ENCODE measurements at regions not wholly inside any gene's neighbourhood (a gene's known extent, or its start where the extent isn't known, plus 50 kb on each side); places are given as distances from the start of the nearest gene placed in this dataset.

DNA sequence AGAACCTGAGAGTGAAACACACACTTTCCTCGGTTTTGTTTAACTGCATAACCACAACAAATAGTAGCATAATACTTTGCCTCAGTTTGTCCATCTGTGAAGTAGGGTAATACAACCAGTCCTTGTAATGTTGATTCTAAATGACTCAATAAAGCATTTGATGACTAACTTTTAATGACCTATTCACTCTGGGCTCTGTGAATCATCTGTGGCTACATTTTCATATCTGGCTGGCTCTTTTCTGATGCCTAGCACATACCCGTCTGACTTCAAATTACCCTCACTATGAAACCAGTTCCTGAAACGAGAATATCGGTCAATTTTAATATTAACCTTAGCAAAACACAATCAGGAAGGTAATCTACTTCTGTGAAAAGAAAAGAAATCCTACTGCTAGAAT is 151.0 kb downstream of the SH2D1A start:
- TF ChIP-seq POLR2A (IDR thresholded peaks at IDR 0.05; ENCODE audit: low read depth, low read length), result no peak
- TF ChIP-seq SPI1 (IDR thresholded peaks at IDR 0.05; ENCODE audit: low read depth, low read length), result no peak
- no peak for TF ChIP-seq POLR2AphosphoS5 (IDR thresholded peaks at IDR 0.05; ENCODE audit: low read depth, low read length)

Measured in GM12891 (cell line).